Loucy (cell line): ENCODE measurements at regions not wholly inside any gene's neighbourhood (a gene's known extent, or its start where the extent isn't known, plus 50 kb on each side); places are given as distances from the start of the nearest gene placed in this dataset.

ENCODE experiments used
- H2AFZ ChIP-seq: fragments of 200-600 bp; sonication (generic); 2 replicates; pipeline ENCODE4 v1.6.0; 2016; ENCODE audit warnings: antibody characterized with exemption, mild to moderate bottlenecking, low read length, moderate library complexity
- H3F3A ChIP-seq: fragments of 200-600 bp; 2 replicates; pipeline ENCODE4 v1.6.0; 2016; ENCODE audit warnings: antibody characterized with exemption, low read depth, mild to moderate bottlenecking
- H3K27me3 ChIP-seq: fragments of 200-600 bp; sonication (generic); 2 replicates; pipeline ENCODE4 v1.6.1; 2014; ENCODE audit warnings: low read length, mild to moderate bottlenecking; ENCODE audit not compliant: insufficient read depth, poor library complexity, severe bottlenecking
- H3K36me3 ChIP-seq: fragments of 200-600 bp; sonication (generic); 2 replicates; pipeline ENCODE4 v1.6.1; 2016; ENCODE audit warnings: low read length; ENCODE audit not compliant: insufficient read depth
- H3K4me1 ChIP-seq: fragments of 200-600 bp; sonication (generic); 2 replicates; pipeline ENCODE4 v1.5.1; 2014; ENCODE audit warnings: low read length, mild to moderate bottlenecking; ENCODE audit not compliant: insufficient read depth, poor library complexity, severe bottlenecking
- H3K4me2 ChIP-seq: fragments of 200-600 bp; sonication (generic); 2 replicates; pipeline ENCODE4 v1.6.0; 2014; ENCODE audit warnings: antibody characterized with exemption, low read length, low read depth, mild to moderate bottlenecking; ENCODE audit not compliant: poor library complexity, severe bottlenecking
- H3K4me3 ChIP-seq: fragments of 200-600 bp; sonication (generic); 2 replicates; pipeline ENCODE4 v1.5.1; 2014; ENCODE audit warnings: low read length, mild to moderate bottlenecking, mixed read lengths; ENCODE audit not compliant: poor library complexity, severe bottlenecking
- H3K79me2 ChIP-seq: fragments of 200-600 bp; sonication (generic); 2 replicates; pipeline ENCODE4 v1.6.1; 2014; ENCODE audit warnings: low read length; ENCODE audit not compliant: insufficient read depth
- H3K9ac ChIP-seq: fragments of 200-600 bp; sonication (generic); 2 replicates; pipeline ENCODE4 v1.6.0; 2014; ENCODE audit warnings: mild to moderate bottlenecking, low read depth, low read length, moderate library complexity; ENCODE audit not compliant: poor library complexity, severe bottlenecking
- H3K9me2 ChIP-seq: fragments of 200-600 bp; sonication (generic); replicated peaks from 2 replicates; pipeline ENCODE4 v1.6.1; 2016; ENCODE audit warnings: low read depth, low read length, mixed read lengths
- H3K9me3 ChIP-seq: fragments of 200-600 bp; sonication (generic); 2 replicates; pipeline ENCODE4 v1.6.1; 2014; ENCODE audit warnings: mild to moderate bottlenecking, antibody characterized with exemption, low read length, low read depth; ENCODE audit not compliant: insufficient read depth
- H4K20me1 ChIP-seq: fragments of 200-600 bp; sonication (generic); 2 replicates; pipeline ENCODE4 v1.6.0; 2014; ENCODE audit warnings: antibody characterized with exemption, low read length, mild to moderate bottlenecking; ENCODE audit not compliant: insufficient read depth, poor library complexity, severe bottlenecking
- CTCF ChIP-seq: fragments of 200-600 bp; sonication (generic); conservative IDR thresholded peaks from 2 replicates; pipeline ENCODE4 v1.5.1; 2014; ENCODE audit warnings: mild to moderate bottlenecking, antibody characterized with exemption, low read length
- EZH2phosphoT487 ChIP-seq: fragments of 200-600 bp; IDR thresholded peaks from 2 replicates; pipeline ENCODE4 v1.6.1; 2018; ENCODE audit warnings: antibody characterized with exemption, mild to moderate bottlenecking, moderate library complexity, borderline replicate concordance

DNA sequence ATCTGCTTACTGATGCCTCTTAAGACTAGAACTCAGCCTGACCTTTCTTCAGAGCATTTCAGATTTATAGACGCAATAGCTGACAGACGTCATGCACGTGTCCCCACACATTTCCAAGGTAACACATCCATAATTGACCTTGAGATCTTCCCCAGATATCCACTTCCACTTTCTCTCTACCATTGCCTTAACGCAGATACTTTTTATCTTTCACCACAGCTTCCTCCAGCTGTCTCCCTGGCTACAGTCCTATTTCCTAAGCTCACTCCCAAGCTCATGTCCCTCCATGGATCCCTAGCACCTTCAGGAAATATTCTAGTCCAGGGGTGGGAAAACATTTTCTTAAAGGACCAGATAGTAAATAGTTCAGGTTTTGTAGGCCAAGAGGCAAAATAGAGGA lies 173.0 kb upstream of the MITF start:
- Histone ChIP-seq H3K4me3 (no peak overlapping the region), H3F3A (no peaks in the 10 kb centered on the region), H2AFZ (no peak overlapping the region), H3K9ac (no peak overlapping the region), H3K27me3 (no peaks in the 10 kb centered on the region), H4K20me1 (no peaks in the 10 kb centered on the region), H3K4me2 (no peak overlapping the region), H3K36me3 (no peaks in the 10 kb centered on the region), H3K9me2 (no peaks in the 10 kb centered on the region), H3K4me1 (no peaks in the 10 kb centered on the region), H3K9me3 (no peaks in the 10 kb centered on the region), H3K79me2 (no peaks in the 10 kb centered on the region)
- TF ChIP-seq CTCF (no peak), EZH2phosphoT487 (no peak)

- Histone ChIP-seq H3K9me2 (no peaks in the 10 kb centered on the region), H3K9me3 (no peaks in the 10 kb centered on the region), H3K36me3 (no peaks in the 10 kb centered on the region), H3K4me3 (no peak overlapping the region), H2AFZ (no peak overlapping the region), H3F3A (no peaks in the 10 kb centered on the region), H3K4me1 (no peaks in the 10 kb centered on the region), H3K27me3 (no peaks in the 10 kb centered on the region), H3K4me2 (no peak overlapping the region), H3K79me2 (no peaks in the 10 kb centered on the region), H4K20me1 (no peaks in the 10 kb centered on the region), H3K9ac (no peak overlapping the region)
- no peak for TF ChIP-seq CTCF
- no peak for TF ChIP-seq EZH2phosphoT487
These were observed 173.9 kb upstream of the MITF start for GRCh38 chr3:69565316-69565715.

- no peaks in the 10 kb centered on the region for H3K36me3 ChIP-seq
- no peak overlapping the region for H3K4me3 ChIP-seq
- H3K9me2 ChIP-seq = no peaks in the 10 kb centered on the region
- no peak overlapping the region for H3K4me2 ChIP-seq
- no peaks in the 10 kb centered on the region for H4K20me1 ChIP-seq
- no peaks in the 10 kb centered on the region for H3K79me2 ChIP-seq
- TF ChIP-seq CTCF = no peak
- no peak for TF ChIP-seq EZH2phosphoT487
- no peaks in the 10 kb centered on the region for H3K27me3 ChIP-seq
- no peak overlapping the region for H3K9ac ChIP-seq
- no peak overlapping the region for H2AFZ ChIP-seq
- no peaks in the 10 kb centered on the region for H3F3A ChIP-seq
- no peaks in the 10 kb centered on the region for H3K9me3 ChIP-seq
- H3K4me1 ChIP-seq = no peaks in the 10 kb centered on the region
These were observed 175.3 kb upstream of the MITF start for GRCh38 chr3:69563981-69564380.
